HEK293T (cell line): ENCODE measurements at regions not wholly inside any gene's neighbourhood (a gene's known extent, or its start where the extent isn't known, plus 50 kb on each side); places are given as distances from the start of the nearest gene placed in this dataset.

Experiments used
- ARNT ChIP-seq: fragments of 450-650 bp; IDR thresholded peaks from 2 replicates; pipeline ENCODE4 v1.6.1; 2017; ENCODE audit warnings: mild to moderate bottlenecking
- BHLHE40 ChIP-seq: fragments of 450-650 bp; IDR thresholded peaks from 2 replicates; pipeline ENCODE4 v1.6.1; 2016; ENCODE audit warnings: mild to moderate bottlenecking, moderate library complexity, borderline replicate concordance
- CTBP1 ChIP-seq: fragments of 450-650 bp; IDR thresholded peaks from 2 replicates; pipeline ENCODE4 v1.6.1; 2016; ENCODE audit warnings: borderline replicate concordance
- SP1 ChIP-seq: fragments of 450-650 bp; IDR thresholded peaks from 2 replicates; pipeline ENCODE4 v1.6.1; 2017
- SUZ12 ChIP-seq: fragments of 450-650 bp; IDR thresholded peaks from 2 replicates; pipeline ENCODE4 v1.6.1; 2016; ENCODE audit warnings: mild to moderate bottlenecking
- TF ChIP-seq, protein P1 (sequence below): fragments of 450-650 bp; IDR thresholded peaks from 2 replicates; pipeline ENCODE4 v1.6.1; 2016

DNA sequence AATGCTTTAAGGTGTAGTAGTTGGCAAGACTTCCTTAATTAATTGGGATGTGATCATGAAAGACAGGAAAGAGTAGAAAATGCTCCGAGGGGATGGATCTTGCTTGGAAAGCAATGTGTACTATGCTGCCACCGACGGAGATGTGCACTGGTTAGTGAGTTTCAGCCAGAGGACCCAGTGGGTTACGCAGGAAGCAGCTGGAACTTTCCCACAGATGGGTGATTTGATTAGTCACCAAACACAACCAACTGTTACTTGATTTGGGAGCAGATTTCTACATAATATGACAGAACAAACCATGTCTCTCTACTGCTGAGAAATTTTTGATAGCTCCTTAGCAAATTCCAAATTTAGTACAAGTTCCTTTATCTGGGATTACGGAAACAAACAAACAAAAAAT is 245.4 kb upstream of the MCTP2 start:
- TF ChIP-seq ARNT (no peak), SUZ12 (no peak), CTBP1 (no peak), BHLHE40 (no peak), SP1 (no peak)
- TF ChIP-seq, protein P1, sequence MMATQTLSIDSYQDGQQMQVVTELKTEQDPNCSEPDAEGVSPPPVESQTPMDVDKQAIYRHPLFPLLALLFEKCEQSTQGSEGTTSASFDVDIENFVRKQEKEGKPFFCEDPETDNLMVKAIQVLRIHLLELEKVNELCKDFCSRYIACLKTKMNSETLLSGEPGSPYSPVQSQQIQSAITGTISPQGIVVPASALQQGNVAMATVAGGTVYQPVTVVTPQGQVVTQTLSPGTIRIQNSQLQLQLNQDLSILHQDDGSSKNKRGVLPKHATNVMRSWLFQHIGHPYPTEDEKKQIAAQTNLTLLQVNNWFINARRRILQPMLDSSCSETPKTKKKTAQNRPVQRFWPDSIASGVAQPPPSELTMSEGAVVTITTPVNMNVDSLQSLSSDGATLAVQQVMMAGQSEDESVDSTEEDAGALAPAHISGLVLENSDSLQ = no peak
